Astrocyte (in vitro differentiated cells and primary cell): ENCODE measurements at regions not wholly inside any gene's neighbourhood (a gene's known extent, or its start where the extent isn't known, plus 50 kb on each side); places are given as distances from the start of the nearest gene placed in this dataset.

Experiments used
- DNase-seq: peaks from one replicate; pipeline ENCODE4 v3.0.0-alpha.2; 2010; ENCODE audit warnings: low read depth
- FAIRE-seq: peaks from 2 replicates; lab custom pipeline; 2011; peaks lifted over from hg19 to GRCh38; lab: Jason Lieb, UNC
- H2AFZ ChIP-seq: 2 replicates; pipeline ENCODE4 v1.6.0; 2012; ENCODE audit warnings: low read depth, low read length, inconsistent platforms
- H3K27ac ChIP-seq: 2 replicates; pipeline ENCODE4 v1.5.1; 2011; ENCODE audit warnings: low read depth, low read length, inconsistent platforms
- H3K27me3 ChIP-seq: 2 replicates; pipeline ENCODE4 v1.6.0; 2011; ENCODE audit warnings: low read length, inconsistent platforms; ENCODE audit not compliant: insufficient read depth
- H3K36me3 ChIP-seq: 2 replicates; pipeline ENCODE4 v1.5.1; 2011; ENCODE audit warnings: low read length, inconsistent platforms; ENCODE audit not compliant: insufficient read depth
- H3K4me1 ChIP-seq: 2 replicates; pipeline ENCODE4 v1.5.1; 2011; ENCODE audit warnings: low read length, inconsistent platforms; ENCODE audit not compliant: insufficient read depth
- H3K4me2 ChIP-seq: 2 replicates; pipeline ENCODE4 v1.6.0; 2012; ENCODE audit warnings: low read length, inconsistent platforms
- H3K4me3 ChIP-seq: 2 replicates; pipeline ENCODE4 v1.5.1; 2011; ENCODE audit warnings: low read depth, mild to moderate bottlenecking, low read length, inconsistent platforms; ENCODE audit not compliant: insufficient read depth
- H3K79me2 ChIP-seq: 2 replicates; pipeline ENCODE4 v1.6.0; 2012; ENCODE audit warnings: mild to moderate bottlenecking, low read length, inconsistent platforms; ENCODE audit not compliant: insufficient read depth
- H3K9ac ChIP-seq: 2 replicates; pipeline ENCODE4 v1.6.0; 2012; ENCODE audit warnings: mild to moderate bottlenecking, low read length, inconsistent platforms
- H3K9me3 ChIP-seq: 2 replicates; pipeline ENCODE4 v1.5.1; 2012; ENCODE audit warnings: low read depth, mild to moderate bottlenecking, low read length, inconsistent platforms; ENCODE audit not compliant: insufficient read depth
- H4K20me1 ChIP-seq: 2 replicates; pipeline ENCODE4 v1.6.0; 2012; ENCODE audit warnings: low read length, inconsistent platforms; ENCODE audit not compliant: insufficient read depth
- H3K27ac Mint-ChIP-seq: one replicate; pipeline ENCODE4 v1.8.0; 2021; ENCODE audit warnings: mild to moderate bottlenecking, mixed read lengths; ENCODE audit not compliant: unreplicated experiment
- H3K27me3 Mint-ChIP-seq: one replicate; pipeline ENCODE4 v1.8.0; 2021; ENCODE audit warnings: low read depth, mixed read lengths; ENCODE audit not compliant: unreplicated experiment
- H3K36me3 Mint-ChIP-seq: one replicate; pipeline ENCODE4 v1.8.0; 2021; ENCODE audit warnings: low read depth, mixed read lengths; ENCODE audit not compliant: unreplicated experiment
- H3K4me1 Mint-ChIP-seq: one replicate; pipeline ENCODE4 v1.8.0; 2021; ENCODE audit warnings: low read depth, mixed read lengths; ENCODE audit not compliant: unreplicated experiment
- H3K4me3 Mint-ChIP-seq: one replicate; pipeline ENCODE4 v1.8.0; 2021; ENCODE audit warnings: mild to moderate bottlenecking, moderate library complexity, mixed read lengths; ENCODE audit not compliant: unreplicated experiment
- H3K9me3 Mint-ChIP-seq: one replicate; pipeline ENCODE4 v1.8.0; 2021; ENCODE audit warnings: mild to moderate bottlenecking, mixed read lengths; ENCODE audit not compliant: unreplicated experiment
- CTCF ChIP-seq: IDR thresholded peaks from 2 replicates; pipeline ENCODE4 v1.5.1; 2011; ENCODE audit warnings: low read depth, mild to moderate bottlenecking, inconsistent platforms, low read length, moderate library complexity; ENCODE audit not compliant: insufficient read depth
- EZH2 ChIP-seq: IDR thresholded peaks from 2 replicates; pipeline ENCODE4 v1.6.1; 2012; ENCODE audit warnings: mild to moderate bottlenecking, low read length, inconsistent platforms; ENCODE audit not compliant: insufficient read depth

- no peaks in the 10 kb centered on the region for H4K20me1 ChIP-seq
- H3K9ac ChIP-seq = no peak overlapping the region
- Mint-ChIP-seq H3K4me1 (no peaks in the 10 kb centered on the region), H3K4me3 (no peak overlapping the region), H3K27me3 (no peaks in the 10 kb centered on the region), H3K27ac (no peak overlapping the region), H3K9me3 (no peaks in the 10 kb centered on the region), H3K36me3 (no peaks in the 10 kb centered on the region)
- H3K4me3 ChIP-seq = no peak overlapping the region
- H3K27ac ChIP-seq = no peak overlapping the region
- no peaks in the 10 kb centered on the region for H3K36me3 ChIP-seq
- H3K27me3 ChIP-seq = no peaks in the 10 kb centered on the region
- H3K79me2 ChIP-seq = no peaks in the 10 kb centered on the region
- DNase-seq (no peak), FAIRE-seq (peak; percentile 39)
- no peaks in the 10 kb centered on the region for H3K9me3 ChIP-seq
- no peak for TF ChIP-seq EZH2
- H2AFZ ChIP-seq = no peak overlapping the region
- H3K4me1 ChIP-seq = no peaks in the 10 kb centered on the region
- H3K4me2 ChIP-seq = no peak overlapping the region
These were observed 241.8 kb downstream of the CPXCR1 start for GRCh38 chrX:88988796-88989195.

GRCh38 chrX:88990882-88991582, 244.0 kb downstream of the CPXCR1 start:
- Histone ChIP-seq H3K79me2 (no peaks in the 10 kb centered on the region), H2AFZ (no peak overlapping the region), H3K27me3 (no peaks in the 10 kb centered on the region), H4K20me1 (no peaks in the 10 kb centered on the region), H3K36me3 (no peaks in the 10 kb centered on the region), H3K4me1 (no peaks in the 10 kb centered on the region), H3K9me3 (no peaks in the 10 kb centered on the region), H3K4me2 (no peak overlapping the region), H3K4me3 (no peak overlapping the region), H3K27ac (no peak overlapping the region), H3K9ac (no peak overlapping the region)
- no peak for DNase-seq
- TF ChIP-seq CTCF (no peak), EZH2 (no peak)
- Mint-ChIP-seq H3K4me3 (no peak overlapping the region), H3K27ac (no peak overlapping the region), H3K36me3 (no peaks in the 10 kb centered on the region), H3K9me3 (no peaks in the 10 kb centered on the region), H3K27me3 (no peaks in the 10 kb centered on the region), H3K4me1 (no peaks in the 10 kb centered on the region)
- FAIRE-seq = peak; percentile 80

GRCh38 chrX:88991583-88992132, 244.6 kb downstream of the CPXCR1 start:
- no peak overlapping the region for H3K4me3 Mint-ChIP-seq
- DNase-seq = no peak
- Histone ChIP-seq H2AFZ (no peak overlapping the region), H3K4me1 (no peaks in the 10 kb centered on the region), H3K9ac (no peak overlapping the region), H4K20me1 (no peaks in the 10 kb centered on the region), H3K27me3 (no peaks in the 10 kb centered on the region), H3K79me2 (no peaks in the 10 kb centered on the region), H3K27ac (no peak overlapping the region), H3K4me2 (no peak overlapping the region), H3K36me3 (no peaks in the 10 kb centered on the region), H3K9me3 (no peaks in the 10 kb centered on the region), H3K4me3 (no peak overlapping the region)
- H3K27ac Mint-ChIP-seq = no peak overlapping the region
- H3K27me3 Mint-ChIP-seq = no peaks in the 10 kb centered on the region
- no peaks in the 10 kb centered on the region for H3K36me3 Mint-ChIP-seq
- no peak for FAIRE-seq
- no peaks in the 10 kb centered on the region for H3K4me1 Mint-ChIP-seq
- H3K9me3 Mint-ChIP-seq = no peaks in the 10 kb centered on the region
- TF ChIP-seq CTCF = no peak
- TF ChIP-seq EZH2 = no peak
